ENCODE measurements at regions not wholly inside any gene's neighbourhood (a gene's known extent, or its start where the extent isn't known, plus 50 kb on each side); places are given as distances from the start of the nearest gene placed in this dataset.

- no peaks in the 10 kb centered on the region for H3K9me3 ChIP-seq
- H3K4me2 ChIP-seq = no peak overlapping the region
- TF ChIP-seq Cebpa-rat (IDR thresholded peaks at IDR 0.05) = no peak
- H3K4me3 ChIP-seq = no peak overlapping the region
- no peaks in the 10 kb centered on the region for H4K20me1 ChIP-seq
- H3K9ac ChIP-seq = no peak overlapping the region
- H3K4me1 ChIP-seq = peaks cover 3% of the 10 kb centered on the region
- H3K27me3 ChIP-seq = no peaks in the 10 kb centered on the region
- H3K36me3 ChIP-seq = no peaks in the 10 kb centered on the region
- no peak overlapping the region for H3K27ac ChIP-seq
Measured at GRCh38 chr11:19536131-19536530, 176.5 kb upstream of the NAV2 start.

- Histone ChIP-seq H3K4me1 (peaks cover 32% of the 10 kb centered on the region), H3K4me3 (no peak overlapping the region), H3K9ac (no peak overlapping the region), H3K27me3 (no peaks in the 10 kb centered on the region), H4K20me1 (no peaks in the 10 kb centered on the region), H3K9me3 (no peaks in the 10 kb centered on the region), H3K27ac (no peak overlapping the region), H3K4me2 (peak overlapping the region; percentile 46), H3K36me3 (no peaks in the 10 kb centered on the region)
- TF ChIP-seq Cebpa-rat (IDR thresholded peaks at IDR 0.05) = no peak
Measured at GRCh38 chr11:19530505-19530904, 182.1 kb upstream of the NAV2 start.

GRCh38 chr11:19526119-19526518 is 186.5 kb upstream of the NAV2 start:
- Histone ChIP-seq H3K4me1 (peaks cover 44% of the 10 kb centered on the region), H3K4me3 (no peak overlapping the region), H3K36me3 (no peaks in the 10 kb centered on the region), H3K9me3 (no peaks in the 10 kb centered on the region), H3K9ac (no peak overlapping the region), H3K27me3 (no peaks in the 10 kb centered on the region), H3K27ac (no peak overlapping the region), H4K20me1 (no peaks in the 10 kb centered on the region), H3K4me2 (peak overlapping the region; percentile 64; the same call in 1 of the 2 replicates)
- TF ChIP-seq Cebpa-rat (IDR thresholded peaks at IDR 0.05) = no peak

- Histone ChIP-seq H4K20me1 (no peaks in the 10 kb centered on the region), H3K36me3 (no peaks in the 10 kb centered on the region), H3K9me3 (no peaks in the 10 kb centered on the region), H3K27ac (no peak overlapping the region), H3K4me1 (peaks cover 40% of the 10 kb centered on the region), H3K27me3 (no peaks in the 10 kb centered on the region), H3K4me3 (no peak overlapping the region), H3K4me2 (peak overlapping the region; percentile 64), H3K9ac (no peak overlapping the region)
- no peak for TF ChIP-seq Cebpa-rat (IDR thresholded peaks at IDR 0.05)
Measured at GRCh38 chr11:19525714-19526113, 186.9 kb upstream of the NAV2 start.

- no peaks in the 10 kb centered on the region for H3K9me3 ChIP-seq
- no peak overlapping the region for H3K27ac ChIP-seq
- no peak overlapping the region for H3K4me3 ChIP-seq
- H3K36me3 ChIP-seq = no peaks in the 10 kb centered on the region
- no peaks in the 10 kb centered on the region for H4K20me1 ChIP-seq
- no peaks in the 10 kb centered on the region for H3K27me3 ChIP-seq
- TF ChIP-seq Cebpa-rat (IDR thresholded peaks at IDR 0.05) = no peak
- peaks cover 35% of the 10 kb centered on the region for H3K4me1 ChIP-seq
- no peak overlapping the region for H3K9ac ChIP-seq
- H3K4me2 ChIP-seq = peak overlapping the region; percentile 64
Measured at GRCh38 chr11:19525276-19525675, 187.4 kb upstream of the NAV2 start.

- no peaks in the 10 kb centered on the region for H3K36me3 ChIP-seq
- no peak for TF ChIP-seq Cebpa-rat (IDR thresholded peaks at IDR 0.05)
- no peaks in the 10 kb centered on the region for H4K20me1 ChIP-seq
- peaks cover 29% of the 10 kb centered on the region for H3K4me1 ChIP-seq
- H3K4me2 ChIP-seq = peak overlapping the region; percentile 64
- H3K4me3 ChIP-seq = no peak overlapping the region
- H3K27me3 ChIP-seq = no peaks in the 10 kb centered on the region
- H3K27ac ChIP-seq = no peak overlapping the region
- H3K9me3 ChIP-seq = no peaks in the 10 kb centered on the region
- no peak overlapping the region for H3K9ac ChIP-seq
Measured at GRCh38 chr11:19524171-19524671, 188.4 kb upstream of the NAV2 start.

- no peak overlapping the region for H3K4me3 ChIP-seq
- no peaks in the 10 kb centered on the region for H3K9me3 ChIP-seq
- no peak for TF ChIP-seq Cebpa-rat (IDR thresholded peaks at IDR 0.05)
- no peaks in the 10 kb centered on the region for H3K36me3 ChIP-seq
- H3K9ac ChIP-seq = no peak overlapping the region
- H3K4me1 ChIP-seq = peaks cover 26% of the 10 kb centered on the region
- H3K27ac ChIP-seq = no peak overlapping the region
- no peaks in the 10 kb centered on the region for H3K27me3 ChIP-seq
- no peaks in the 10 kb centered on the region for H4K20me1 ChIP-seq
- H3K4me2 ChIP-seq = no peak overlapping the region
Measured at GRCh38 chr11:19520681-19521080, 192.0 kb upstream of the NAV2 start.

GRCh38 chr11:19519912-19520641 is 192.6 kb upstream of the NAV2 start:
- Histone ChIP-seq H3K27ac (no peak overlapping the region), H3K36me3 (no peaks in the 10 kb centered on the region), H3K9ac (no peak overlapping the region), H3K27me3 (no peaks in the 10 kb centered on the region), H4K20me1 (no peaks in the 10 kb centered on the region), H3K9me3 (no peaks in the 10 kb centered on the region), H3K4me1 (peaks cover 20% of the 10 kb centered on the region), H3K4me2 (no peak overlapping the region), H3K4me3 (no peak overlapping the region)
- no peak for TF ChIP-seq Cebpa-rat (IDR thresholded peaks at IDR 0.05)

GRCh38 chr11:19519353-19519752 is 193.3 kb upstream of the NAV2 start:
- no peak for TF ChIP-seq Cebpa-rat (IDR thresholded peaks at IDR 0.05)

GRCh38 chr11:19513253-19513652 is 199.4 kb upstream of the NAV2 start:
- Histone ChIP-seq H3K4me2 (peak overlapping the region; percentile 84; the same call in 1 of the 2 replicates), H3K4me1 (peaks cover 35% of the 10 kb centered on the region), H3K4me3 (no peak overlapping the region), H3K9ac (no peak overlapping the region), H3K27ac (no peak overlapping the region), H4K20me1 (no peaks in the 10 kb centered on the region), H3K9me3 (no peaks in the 10 kb centered on the region), H3K27me3 (no peaks in the 10 kb centered on the region), H3K36me3 (no peaks in the 10 kb centered on the region)
- no peak for TF ChIP-seq Cebpa-rat (IDR thresholded peaks at IDR 0.05)

More at GRCh38 chr11:19519353-19519752, 193.3 kb upstream of the NAV2 start:
- H3K9ac ChIP-seq = no peak overlapping the region
- H3K9me3 ChIP-seq = no peaks in the 10 kb centered on the region
- peaks cover 13% of the 10 kb centered on the region for H3K4me1 ChIP-seq
- H3K4me3 ChIP-seq = no peak overlapping the region
- H3K27ac ChIP-seq = no peak overlapping the region
- no peaks in the 10 kb centered on the region for H4K20me1 ChIP-seq
- no peaks in the 10 kb centered on the region for H3K27me3 ChIP-seq
- H3K4me2 ChIP-seq = no peak overlapping the region
- H3K36me3 ChIP-seq = no peaks in the 10 kb centered on the region

Data from BLaER1 (cell line).